Stimulated activated naive CD8-positive, alpha-beta T cell treated with anti-CD3 and anti-CD28 coated beads, Interleukin-15, amount 100 ng/mL, for 72 hours (primary cell): ENCODE measurements at regions not wholly inside any gene's neighbourhood (a gene's known extent, or its start where the extent isn't known, plus 50 kb on each side); places are given as distances from the start of the nearest gene placed in this dataset.
"Not testable (repeated sequence)": the region's sequence is repeated elsewhere in the genome, so short reads cannot be mapped to it uniquely, and the experiment has no call there.

Experiments
- ATAC-seq: fragments of 150-1000 bp; cut with Tn5 transposase; 2 replicates; pipeline ENCODE4 v1.10.0; 2021; ENCODE audit warnings: mild to moderate bottlenecking, moderate library complexity
- DNase-seq, 2 donors: peaks; one replicate each; pipeline ENCODE4 v3.0.0; 2021 to 2022
- H3K27ac Mint-ChIP-seq, 2 donors: one replicate each; pipeline ENCODE4 v1.8.0; 2022; ENCODE audit warnings: mild to moderate bottlenecking in 2 of 2, mixed read lengths in 2 of 2, moderate library complexity in 2 of 2
- H3K27me3 Mint-ChIP-seq: one replicate; pipeline ENCODE4 v1.8.0; 2022; ENCODE audit warnings: mixed read lengths
- H3K4me1 Mint-ChIP-seq: one replicate; pipeline ENCODE4 v1.8.0; 2022; ENCODE audit warnings: mild to moderate bottlenecking, mixed read lengths
- H3K4me3 Mint-ChIP-seq, 2 donors: one replicate each; pipeline ENCODE4 v1.8.0; 2022; ENCODE audit warnings: mild to moderate bottlenecking in 2 of 2, mixed read lengths in 2 of 2, moderate library complexity in 1 of 2
- H3K9me3 Mint-ChIP-seq, 2 donors: one replicate each; pipeline ENCODE4 v1.8.0; 2022; ENCODE audit warnings: mixed read lengths in 2 of 2

DNA sequence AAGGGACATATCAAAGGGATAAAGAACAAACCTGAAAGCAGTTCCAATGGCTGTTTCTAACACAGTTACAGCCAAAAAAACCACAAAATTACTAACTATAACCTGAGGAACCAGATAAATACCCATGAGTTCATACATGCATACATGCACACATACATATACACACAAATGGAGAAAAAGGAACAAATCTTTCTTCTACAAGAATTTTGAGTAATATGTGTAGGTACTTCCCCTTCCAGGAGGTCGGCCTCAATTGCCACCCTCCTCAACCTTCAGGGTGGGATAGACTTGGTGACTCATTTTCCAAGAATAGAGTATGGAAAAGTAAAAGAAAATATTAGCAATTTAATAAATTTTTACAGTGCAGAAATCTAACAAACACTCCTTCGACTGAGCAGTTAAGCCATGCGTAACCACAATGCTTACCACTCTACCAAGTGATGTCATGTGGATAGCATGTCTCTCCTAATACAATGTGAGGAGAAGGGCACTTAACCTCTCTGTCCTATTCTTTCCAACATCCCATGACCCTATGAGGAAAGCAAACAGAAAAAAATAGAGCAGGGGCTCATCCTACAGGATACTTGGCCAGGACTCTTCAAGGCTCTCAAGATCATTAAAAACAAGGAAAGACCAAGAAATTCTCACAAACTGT, 243.0 kb upstream of the RUNX1 start:
- no peak overlapping the region for H3K27ac Mint-ChIP-seq
- no peaks in the 10 kb centered on the region for H3K27me3 Mint-ChIP-seq
- H3K4me3 Mint-ChIP-seq = no peak overlapping the region
- peaks cover 23% of the 10 kb centered on the region for H3K4me1 Mint-ChIP-seq
- no peak for DNase-seq
- ATAC-seq = no peak
- H3K9me3 Mint-ChIP-seq = peaks cover 15 to 17% of the 10 kb centered on the region in 2 donors

DNA sequence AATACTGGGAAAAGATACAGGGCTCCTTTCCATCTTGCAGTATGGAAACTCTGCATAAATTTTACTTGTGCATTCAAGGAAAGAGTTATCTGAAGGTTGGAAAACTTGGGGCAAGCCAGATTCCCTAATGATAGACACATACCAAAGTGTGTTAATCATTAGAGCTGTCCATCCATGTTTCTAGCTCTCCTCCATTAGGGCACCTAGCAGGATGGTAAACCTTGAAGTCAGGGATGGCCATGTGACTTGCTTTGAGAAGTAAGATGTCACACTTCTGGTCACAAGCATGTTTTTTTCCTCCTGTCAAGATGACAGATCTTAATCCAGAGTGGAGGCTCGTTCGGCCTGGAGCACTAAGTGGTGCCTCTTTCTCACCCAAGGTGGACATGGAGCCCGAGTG, 241.9 kb upstream of the RUNX1 start:
- Mint-ChIP-seq H3K4me3 (no peak overlapping the region), H3K9me3 (peaks cover 16 to 22% of the 10 kb centered on the region in 2 donors), H3K4me1 (peaks cover 21% of the 10 kb centered on the region), H3K27me3 (no peaks in the 10 kb centered on the region), H3K27ac (no peak overlapping the region)
- ATAC-seq (no peak), DNase-seq (no peak)

DNA sequence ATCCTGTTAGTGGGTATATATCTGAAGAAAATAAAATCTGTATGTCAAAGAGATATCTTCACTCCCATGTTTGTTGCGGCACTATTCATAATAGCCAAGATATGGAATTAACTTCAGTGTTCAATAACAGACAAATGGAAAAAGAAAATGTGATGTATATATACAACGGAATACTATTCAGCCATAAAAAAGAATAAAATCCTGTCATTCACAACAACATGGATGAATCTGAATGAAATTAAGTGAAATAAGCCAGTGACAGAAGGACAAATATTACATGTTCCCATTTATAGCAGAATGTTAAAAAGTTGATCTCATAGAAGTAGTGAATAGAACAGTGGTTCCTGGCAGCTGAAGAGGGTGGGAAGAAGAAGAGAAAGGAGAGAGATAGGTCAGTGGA, 239.1 kb upstream of the RUNX1 start:
- Mint-ChIP-seq H3K27me3 (no peaks in the 10 kb centered on the region), H3K4me1 (no peaks in the 10 kb centered on the region), H3K27ac (no peak overlapping the region), H3K9me3 (peaks cover 16 to 26% of the 10 kb centered on the region in 2 donors), H3K4me3 (no peak overlapping the region)
- no peak for ATAC-seq
- DNase-seq = no peak

DNA sequence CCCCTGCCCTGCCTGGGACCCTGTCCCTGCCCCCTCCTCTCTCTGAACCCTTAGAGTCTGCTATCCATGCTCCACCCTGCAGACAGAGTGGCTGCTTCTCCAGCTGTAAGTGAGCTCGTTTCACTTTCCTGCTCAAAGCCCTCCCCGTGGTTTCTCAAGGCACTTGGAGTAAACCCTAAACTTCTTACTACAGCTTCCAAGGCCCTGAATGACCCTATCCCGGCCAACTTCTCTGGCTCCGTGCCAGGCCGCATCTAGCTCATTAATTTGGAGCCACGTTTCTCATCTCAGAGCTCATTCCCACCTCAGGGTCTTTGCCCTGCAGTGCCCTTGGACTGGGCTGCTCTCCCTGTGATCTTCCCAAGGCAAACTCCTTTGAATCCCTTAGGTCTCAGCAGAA, 235.1 kb upstream of the RUNX1 start:
- peaks cover 9% of the 10 kb centered on the region for H3K4me1 Mint-ChIP-seq
- no peaks in the 10 kb centered on the region for H3K27me3 Mint-ChIP-seq
- H3K9me3 Mint-ChIP-seq = peaks cover 20 to 26% of the 10 kb centered on the region in 2 donors
- DNase-seq = no peak
- H3K27ac Mint-ChIP-seq = no peak overlapping the region
- ATAC-seq = no peak
- H3K4me3 Mint-ChIP-seq = no peak overlapping the region

DNA sequence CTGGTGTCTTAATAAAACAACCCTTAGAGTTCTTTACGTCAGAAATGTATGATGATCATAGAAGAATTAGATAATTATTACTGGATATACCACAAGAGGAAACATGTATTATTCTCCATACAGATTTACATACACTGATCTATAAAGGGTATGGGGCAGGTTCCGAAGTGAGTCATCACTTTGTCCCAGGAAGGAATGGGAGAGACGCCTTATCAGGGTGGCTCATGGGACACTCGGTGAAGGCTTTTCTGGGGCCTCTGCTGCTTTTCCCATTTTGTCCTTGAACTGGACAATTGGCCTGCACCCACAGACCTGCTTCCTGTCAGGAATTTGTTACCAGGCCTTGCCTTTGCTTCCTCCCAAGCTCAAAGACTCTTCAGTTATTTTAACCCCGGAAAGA, 233.8 kb upstream of the RUNX1 start:
- no peak for ATAC-seq

DNA sequence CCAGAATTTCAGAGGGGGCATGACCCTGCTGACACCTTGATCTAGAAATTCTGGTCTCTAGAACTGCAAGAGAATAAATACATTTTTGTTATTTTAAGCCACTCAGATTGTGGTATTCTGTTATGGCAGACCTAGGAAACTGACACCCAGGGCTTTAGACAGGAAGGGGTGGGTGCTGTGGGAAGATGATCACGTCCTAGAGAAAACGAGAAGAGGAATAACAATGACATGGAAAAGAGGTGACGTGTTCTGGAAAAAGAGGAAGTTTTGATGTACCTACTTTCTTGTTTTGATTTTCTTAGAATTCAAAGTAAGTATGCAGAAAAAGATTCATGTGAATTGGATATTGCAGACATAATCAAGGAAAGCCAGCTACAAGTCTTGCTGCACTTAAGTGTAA, 232.9 kb upstream of the RUNX1 start:
- ATAC-seq (no peak), DNase-seq (no peak)
- H3K27me3 Mint-ChIP-seq = no peaks in the 10 kb centered on the region
- H3K27ac Mint-ChIP-seq = no peak overlapping the region
- peaks cover 5 to 8% of the 10 kb centered on the region in 2 donors for H3K9me3 Mint-ChIP-seq
- peaks cover 9% of the 10 kb centered on the region for H3K4me1 Mint-ChIP-seq
- H3K4me3 Mint-ChIP-seq = no peak overlapping the region

More for the DNA sequence above, 233.8 kb upstream of the RUNX1 start:
- H3K27me3 Mint-ChIP-seq = no peaks in the 10 kb centered on the region
- DNase-seq = no peak
- peaks cover 13 to 18% of the 10 kb centered on the region in 2 donors for H3K9me3 Mint-ChIP-seq
- peaks cover 9% of the 10 kb centered on the region for H3K4me1 Mint-ChIP-seq
- no peak overlapping the region for H3K4me3 Mint-ChIP-seq
- no peak overlapping the region for H3K27ac Mint-ChIP-seq

DNA sequence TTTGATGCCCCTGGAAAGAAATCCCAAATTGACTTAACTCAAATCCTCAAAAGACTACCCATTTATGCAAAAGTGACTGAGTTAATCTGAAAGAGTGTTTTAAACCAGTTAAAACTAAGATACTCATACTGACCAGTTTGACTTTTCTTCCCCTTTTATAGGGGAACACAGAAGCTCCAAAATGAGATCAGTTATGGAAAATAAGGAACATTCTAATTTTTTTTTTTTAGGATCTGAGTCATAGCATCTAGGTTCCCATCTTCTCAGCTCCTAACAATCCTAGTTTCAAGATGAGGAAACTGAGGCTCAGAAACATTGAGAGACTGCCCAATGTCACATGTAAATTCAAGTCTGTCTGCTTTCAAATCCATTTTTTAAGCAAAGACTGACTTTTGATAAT, 231.1 kb upstream of the RUNX1 start:
- no peak for ATAC-seq
- Mint-ChIP-seq H3K4me3 (no peak overlapping the region), H3K9me3 (peaks cover 0 to 5% of the 10 kb centered on the region in 2 donors), H3K27me3 (no peaks in the 10 kb centered on the region), H3K27ac (no peak overlapping the region), H3K4me1 (peaks cover 9% of the 10 kb centered on the region)
- DNase-seq = no peak

DNA sequence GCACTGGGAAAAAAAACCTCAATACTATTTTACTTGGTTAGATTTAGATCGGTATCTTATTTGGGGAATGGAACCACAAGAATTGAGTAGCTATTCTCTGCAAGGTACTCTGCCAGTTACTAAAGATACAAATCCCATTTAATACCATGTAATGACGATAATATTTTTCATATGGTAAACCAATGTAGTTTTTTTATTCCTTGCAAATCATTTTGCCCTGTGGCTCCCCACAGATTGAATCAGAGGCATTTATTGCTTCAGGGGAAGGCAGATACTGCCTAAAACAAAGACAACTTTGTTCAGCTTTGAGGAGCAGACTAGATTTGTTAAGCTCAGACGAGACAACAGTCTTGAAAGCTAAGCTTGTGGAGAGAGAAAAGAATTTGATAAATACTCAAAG, 226.7 kb upstream of the RUNX1 start:
- no peak overlapping the region for H3K4me3 Mint-ChIP-seq
- H3K4me1 Mint-ChIP-seq = peaks cover 9% of the 10 kb centered on the region
- H3K27ac Mint-ChIP-seq = no peak overlapping the region
- no peaks in the 10 kb centered on the region for H3K27me3 Mint-ChIP-seq
- DNase-seq (no peak), ATAC-seq (no peak)
- H3K9me3 Mint-ChIP-seq = peaks cover 0 to 10% of the 10 kb centered on the region in 2 donors

DNA sequence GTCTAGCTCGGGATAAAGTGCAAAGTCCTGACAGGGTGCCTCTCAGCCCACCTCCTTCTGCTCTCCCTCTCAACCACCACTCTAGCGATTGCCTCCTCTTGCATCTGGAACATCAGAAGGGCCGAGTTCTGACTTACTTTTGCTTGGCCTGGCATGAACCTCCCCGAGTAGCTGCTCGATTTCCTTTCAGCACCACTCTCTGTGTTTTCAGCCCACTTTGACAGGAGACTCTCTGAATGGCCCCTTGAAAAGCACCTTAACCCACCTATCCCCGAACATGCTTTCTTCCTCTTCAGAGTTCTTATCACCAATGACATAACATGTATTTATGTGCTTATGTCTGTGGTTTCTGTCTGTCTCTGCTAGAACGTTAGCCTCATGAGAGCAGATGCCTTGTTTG, 225.8 kb upstream of the RUNX1 start:
- Mint-ChIP-seq H3K4me3 (no peak overlapping the region), H3K27me3 (no peaks in the 10 kb centered on the region), H3K4me1 (peaks cover 9% of the 10 kb centered on the region), H3K9me3 (peaks cover 0 to 8% of the 10 kb centered on the region in 2 donors), H3K27ac (peak overlapping the region in 1 of 2 donors; percentile 76)
- no peak for ATAC-seq
- no peak for DNase-seq

DNA sequence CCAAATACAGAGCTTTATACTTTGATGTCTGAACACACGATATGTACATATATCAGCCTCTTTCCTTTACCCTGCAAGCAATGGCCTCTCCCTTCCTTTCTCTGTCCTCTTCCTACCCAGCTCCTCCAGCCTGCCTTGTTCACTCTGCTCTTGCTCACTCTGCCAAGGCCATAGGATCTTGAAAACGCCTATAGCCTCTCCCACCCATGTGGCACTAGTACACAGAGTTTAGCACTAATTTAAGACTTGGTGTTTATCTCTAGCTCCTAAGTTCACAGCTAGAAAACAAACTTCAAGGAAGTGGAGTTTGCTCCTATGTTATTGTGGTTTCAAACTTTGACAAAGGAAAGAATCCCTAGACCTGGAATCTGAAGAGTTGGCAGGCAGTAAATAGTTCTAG, 225.0 kb upstream of the RUNX1 start:
- ATAC-seq (no peak), DNase-seq (no peak)
- no peaks in the 10 kb centered on the region for H3K27me3 Mint-ChIP-seq
- H3K4me3 Mint-ChIP-seq = no peak overlapping the region
- H3K9me3 Mint-ChIP-seq = peaks cover 0 to 5% of the 10 kb centered on the region in 2 donors
- no peak overlapping the region for H3K27ac Mint-ChIP-seq
- peaks cover 9% of the 10 kb centered on the region for H3K4me1 Mint-ChIP-seq

DNA sequence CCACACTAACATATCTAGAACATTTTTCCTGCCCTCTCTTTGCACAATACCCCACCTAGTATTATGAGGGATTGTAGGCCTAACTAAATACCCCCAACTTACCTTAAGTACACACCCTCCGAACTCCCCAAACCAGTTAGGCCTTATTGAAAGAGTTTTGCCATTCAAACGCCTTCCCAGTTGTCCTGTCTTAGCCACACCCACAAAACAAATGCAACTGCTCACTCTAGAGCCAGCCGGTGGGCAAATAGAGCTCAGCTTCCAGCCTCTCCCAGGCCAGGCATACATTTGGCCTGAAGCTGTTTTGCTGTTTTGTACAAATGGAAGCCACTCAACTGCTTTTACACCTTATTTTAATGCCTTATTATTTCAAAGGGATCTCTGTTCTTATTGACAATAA, 224.2 kb upstream of the RUNX1 start:
- H3K27me3 Mint-ChIP-seq = no peaks in the 10 kb centered on the region
- H3K4me3 Mint-ChIP-seq = no peak overlapping the region
- H3K27ac Mint-ChIP-seq = no peak overlapping the region
- no peak for DNase-seq
- ATAC-seq = no peak
- peaks cover 9% of the 10 kb centered on the region for H3K4me1 Mint-ChIP-seq
- H3K9me3 Mint-ChIP-seq = peaks cover 0 to 5% of the 10 kb centered on the region in 2 donors

DNA sequence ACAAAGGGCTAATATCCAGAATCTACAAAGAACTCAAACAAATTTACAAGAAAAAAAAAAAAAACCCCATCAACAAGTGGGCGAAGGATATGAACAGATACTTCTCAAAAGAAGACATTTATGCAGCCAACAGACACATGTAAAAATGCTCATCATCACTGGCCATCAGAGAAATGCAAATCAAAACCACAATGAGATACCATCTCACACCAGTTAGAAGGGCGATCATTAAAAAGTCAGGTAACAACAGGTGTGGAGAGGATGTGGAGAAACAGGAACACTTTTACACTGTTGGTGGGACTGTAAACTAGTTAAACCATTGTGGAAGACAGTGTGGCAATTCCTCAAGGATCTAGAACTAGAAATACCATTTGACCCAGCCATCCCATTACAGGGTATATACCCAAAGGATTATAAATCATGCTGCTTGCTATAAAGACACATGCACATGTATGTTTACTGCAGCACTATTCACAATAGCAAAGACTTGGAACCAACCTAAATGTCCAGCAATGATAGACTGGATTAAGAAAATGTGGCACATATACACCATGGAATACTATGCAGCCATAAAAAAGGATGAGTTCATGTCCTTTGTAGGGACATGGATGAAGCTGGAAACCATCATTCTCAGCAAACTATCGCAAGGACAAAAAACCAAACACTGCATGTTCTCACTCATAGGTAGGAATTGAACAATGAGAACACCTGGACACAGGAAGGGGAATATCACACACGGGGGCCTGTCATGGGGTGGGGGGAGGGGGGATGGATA, 222.4 kb upstream of the RUNX1 start:
- not testable (repeated sequence) for DNase-seq, H3K27ac Mint-ChIP-seq, H3K4me1 Mint-ChIP-seq, H3K27me3 Mint-ChIP-seq, H3K4me3 Mint-ChIP-seq, H3K9me3 Mint-ChIP-seq, ATAC-seq

DNA sequence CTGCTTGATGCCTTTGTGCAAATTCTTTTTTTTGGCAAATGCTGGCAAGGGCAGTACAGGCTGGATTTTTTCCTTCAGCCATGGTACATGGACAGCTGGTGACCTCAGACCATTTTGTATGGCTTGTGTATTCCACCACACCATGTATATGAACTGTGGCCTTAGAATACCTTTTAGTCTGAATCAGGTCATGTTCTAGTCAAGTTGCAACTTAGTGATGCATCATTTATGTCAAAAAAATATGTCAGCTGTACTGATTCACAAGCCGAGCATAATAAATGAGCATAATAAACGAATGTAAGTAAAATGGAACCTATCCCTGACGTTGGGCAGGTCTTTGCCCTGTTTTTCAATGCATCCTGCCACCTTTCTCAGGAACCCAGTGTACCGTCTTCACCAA, 219.7 kb upstream of the RUNX1 start:
- H3K27ac Mint-ChIP-seq = no peak overlapping the region
- ATAC-seq (no peak), DNase-seq (no peak)
- H3K4me1 Mint-ChIP-seq = no peaks in the 10 kb centered on the region
- no peak overlapping the region for H3K4me3 Mint-ChIP-seq
- H3K9me3 Mint-ChIP-seq = peaks cover 0 to 5% of the 10 kb centered on the region in 2 donors
- H3K27me3 Mint-ChIP-seq = no peaks in the 10 kb centered on the region

DNA sequence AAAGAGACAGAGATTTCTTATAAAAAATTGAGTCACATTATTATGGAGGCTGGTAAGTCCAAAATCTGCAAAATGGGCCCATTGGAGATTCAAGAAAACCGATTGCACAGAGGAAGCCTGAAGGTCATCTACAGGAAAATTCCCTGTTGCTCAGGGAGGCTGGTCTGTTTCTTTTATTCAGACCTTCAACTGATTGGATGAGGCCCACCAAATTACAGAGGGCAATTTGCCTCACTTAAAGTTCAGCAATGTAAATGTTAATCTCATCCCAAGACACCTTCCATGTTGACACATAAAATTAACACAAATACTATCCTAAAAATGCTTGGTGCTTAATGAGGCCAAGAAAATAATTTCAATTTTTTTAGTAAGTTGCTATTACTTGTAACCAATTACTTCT, 219.2 kb upstream of the RUNX1 start:
- Mint-ChIP-seq H3K4me3 (no peak overlapping the region), H3K27ac (no peak overlapping the region), H3K4me1 (no peaks in the 10 kb centered on the region), H3K9me3 (peaks cover 0 to 5% of the 10 kb centered on the region in 2 donors), H3K27me3 (no peaks in the 10 kb centered on the region)
- no peak for DNase-seq
- no peak for ATAC-seq

DNA sequence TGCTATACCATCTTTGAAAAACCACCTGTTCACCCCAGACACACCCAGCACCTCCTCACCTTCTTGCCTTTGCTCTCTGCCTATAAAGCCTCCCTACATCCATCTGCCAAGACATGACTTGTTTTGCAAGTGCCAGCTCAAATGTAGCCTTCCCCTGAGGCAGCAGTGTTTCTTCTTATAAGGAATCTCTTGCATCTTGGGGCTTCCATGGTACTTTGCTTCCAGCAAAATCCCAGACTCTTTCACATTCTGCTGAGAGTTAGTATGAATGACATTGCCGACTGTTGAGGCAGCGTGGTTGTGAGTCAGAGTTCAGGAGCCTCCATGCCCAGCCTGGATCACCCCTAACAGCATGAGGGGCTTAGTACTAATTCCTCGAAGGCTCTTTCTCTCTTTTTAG, 217.4 kb upstream of the RUNX1 start:
- H3K27ac Mint-ChIP-seq = no peak overlapping the region
- H3K27me3 Mint-ChIP-seq = no peaks in the 10 kb centered on the region
- no peak overlapping the region for H3K4me3 Mint-ChIP-seq
- no peaks in the 10 kb centered on the region for H3K9me3 Mint-ChIP-seq
- H3K4me1 Mint-ChIP-seq = no peaks in the 10 kb centered on the region
- ATAC-seq (no peak), DNase-seq (no peak)

DNA sequence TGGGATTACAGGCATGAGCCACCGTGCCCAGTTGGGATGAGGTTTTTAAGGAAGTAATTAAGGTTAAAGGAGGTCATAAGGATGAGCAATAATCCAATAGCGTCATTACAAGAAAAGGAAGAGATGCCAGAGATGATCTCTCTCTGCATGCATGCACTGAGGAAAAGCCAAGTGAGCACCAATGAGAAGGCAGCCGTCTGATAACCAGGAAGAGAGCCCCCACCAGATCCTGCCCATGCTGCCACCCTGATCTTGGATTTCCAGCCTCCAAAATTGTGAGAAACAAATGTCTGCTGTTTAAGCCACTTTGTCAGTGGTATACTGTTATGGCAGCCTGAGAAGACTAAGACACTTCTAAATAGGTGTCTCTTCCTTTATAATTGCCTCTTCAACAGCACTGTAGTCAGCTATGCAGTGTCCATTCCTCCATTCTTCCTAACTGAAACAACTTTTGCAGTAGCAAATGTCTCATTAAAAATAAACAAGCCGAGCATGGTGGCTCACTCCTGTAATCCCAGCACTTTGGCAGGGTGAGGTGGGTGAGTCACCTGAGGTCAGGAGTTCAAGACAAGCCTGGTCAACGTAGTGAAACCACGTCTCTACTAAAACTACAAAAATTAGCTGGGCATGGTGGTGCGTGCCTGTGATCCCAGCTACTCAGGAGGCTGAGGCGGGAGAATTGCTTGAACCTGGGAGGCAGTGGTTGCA, 216.2 kb upstream of the RUNX1 start:
- no peaks in the 10 kb centered on the region for H3K4me1 Mint-ChIP-seq
- no peaks in the 10 kb centered on the region for H3K9me3 Mint-ChIP-seq
- H3K27ac Mint-ChIP-seq = no peak overlapping the region
- no peak overlapping the region for H3K4me3 Mint-ChIP-seq
- no peaks in the 10 kb centered on the region for H3K27me3 Mint-ChIP-seq
- DNase-seq (no peak), ATAC-seq (no peak)
